SK-N-SH treated with all-trans-retinoic acid at 6 μM for 48 hours (cell line): ENCODE measurements at regions not wholly inside any gene's neighbourhood (a gene's known extent, or its start where the extent isn't known, plus 50 kb on each side); places are given as distances from the start of the nearest gene placed in this dataset.

Experiments
- ATAC-seq: fragments of 200-7000 bp; cut with Tn5 transposase; 3 replicates; pipeline ENCODE4 v1.9.1; 2020; ENCODE audit warnings: mild to moderate bottlenecking, moderate library complexity
- BACH2 ChIP-seq: fragments of 250-450 bp; sonication (Bioruptor Pico); IDR thresholded peaks from 2 replicates; pipeline ENCODE4 v1.9.0; 2021; ENCODE audit warnings: mild to moderate bottlenecking, borderline replicate concordance
- CREB5 ChIP-seq: fragments of 250-450 bp; sonication (Bioruptor Pico); IDR thresholded peaks from 2 replicates; pipeline ENCODE4 v1.5.1; 2020; ENCODE audit warnings: low read depth, mild to moderate bottlenecking, moderate library complexity
- CSDC2 ChIP-seq: fragments of 250-450 bp; sonication (Bioruptor Pico); IDR thresholded peaks from 2 replicates; pipeline ENCODE4 v1.5.0; 2020; ENCODE audit warnings: mild to moderate bottlenecking, moderate library complexity
- CSRNP3 ChIP-seq: fragments of 250-450 bp; sonication (Bioruptor Pico); IDR thresholded peaks from 2 replicates; pipeline ENCODE4 v1.5.1; 2021; ENCODE audit warnings: mild to moderate bottlenecking, moderate library complexity
- ISL1 ChIP-seq: fragments of 250-450 bp; sonication (Bioruptor Pico); IDR thresholded peaks from 2 replicates; pipeline ENCODE4 v2.1.2; 2022; ENCODE audit warnings: mild to moderate bottlenecking, moderate library complexity
- PATZ1 ChIP-seq: fragments of 250-450 bp; sonication (Bioruptor Pico); IDR thresholded peaks from 2 replicates; pipeline ENCODE4 v1.8.0; 2020; ENCODE audit warnings: mild to moderate bottlenecking, moderate library complexity, borderline replicate concordance
- POU6F1 ChIP-seq: fragments of 250-450 bp; sonication (Bioruptor Pico); IDR thresholded peaks from 2 replicates; pipeline ENCODE4 v1.8.0; 2021; ENCODE audit warnings: low read depth, mild to moderate bottlenecking, moderate library complexity, borderline replicate concordance
- RARB ChIP-seq: fragments of 250-450 bp; sonication (Bioruptor Pico); IDR thresholded peaks from 2 replicates; pipeline ENCODE4 v1.8.0; 2021; ENCODE audit warnings: mild to moderate bottlenecking, moderate library complexity
- TCF4 ChIP-seq: fragments of 250-450 bp; sonication (Bioruptor Pico); IDR thresholded peaks from 2 replicates; pipeline ENCODE4 v1.8.0; 2021; ENCODE audit warnings: mild to moderate bottlenecking, moderate library complexity, borderline replicate concordance
- TOX ChIP-seq: fragments of 250-450 bp; sonication (Bioruptor Pico); IDR thresholded peaks from 2 replicates; pipeline ENCODE4 v1.8.0; 2021; ENCODE audit warnings: mild to moderate bottlenecking, moderate library complexity, borderline replicate concordance
- TSHZ2 ChIP-seq: fragments of 250-450 bp; sonication (Bioruptor Pico); IDR thresholded peaks from 2 replicates; pipeline ENCODE4 v1.5.0; 2020; ENCODE audit warnings: mild to moderate bottlenecking, moderate library complexity
- ZC3H10 ChIP-seq: fragments of 250-450 bp; sonication (Bioruptor Pico); IDR thresholded peaks from 2 replicates; pipeline ENCODE4 v1.5.1; 2021; ENCODE audit warnings: mild to moderate bottlenecking, moderate library complexity
- ZFP3 ChIP-seq: fragments of 250-450 bp; sonication (Bioruptor Pico); IDR thresholded peaks from 2 replicates; pipeline ENCODE4 v1.5.0; 2020; ENCODE audit warnings: mild to moderate bottlenecking, moderate library complexity
- ZNF565 ChIP-seq: fragments of 450-650 bp; formaldehyde crosslinking; conservative IDR thresholded peaks from 2 replicates; pipeline ENCODE4 v1.5.0; 2020; ENCODE audit warnings: low read depth, mild to moderate bottlenecking, moderate library complexity
- ZNF70 ChIP-seq: fragments of 450-650 bp; formaldehyde crosslinking; IDR thresholded peaks from 2 replicates; pipeline ENCODE4 v1.5.0; 2020; ENCODE audit warnings: mild to moderate bottlenecking, moderate library complexity
- ZNF8 ChIP-seq: fragments of 450-650 bp; formaldehyde crosslinking; IDR thresholded peaks from 2 replicates; pipeline ENCODE4 v1.5.0; 2020; ENCODE audit warnings: mild to moderate bottlenecking, moderate library complexity

GRCh38 chr16:11440657-11441012, 95.4 kb downstream of the RMI2 start:
- TF ChIP-seq CREB5 (CRISPR knock-in tag) (no peak), ZNF8 (CRISPR knock-in tag) (no peak), ISL1 (CRISPR knock-in tag) (no peak)
- ATAC-seq: no peak

GRCh38 chr16:11445486-11445885, 100.2 kb downstream of the RMI2 start:
- no peak for ATAC-seq
- TF ChIP-seq POU6F1 (CRISPR knock-in tag): no peak
- TF ChIP-seq ZNF565 (CRISPR knock-in tag): no peak
- no peak for TF ChIP-seq TCF4 (CRISPR knock-in tag)
- TF ChIP-seq CREB5 (CRISPR knock-in tag): no peak
- no peak for TF ChIP-seq ZNF70 (CRISPR knock-in tag)
- no peak for TF ChIP-seq TSHZ2

- TF ChIP-seq TSHZ2 (no peak), TCF4 (CRISPR knock-in tag) (no peak), CSDC2 (no peak), ZFP3 (CRISPR knock-in tag) (no peak), RARB (CRISPR knock-in tag) (no peak), TOX (CRISPR knock-in tag) (no peak), CREB5 (CRISPR knock-in tag) (no peak), ZNF70 (CRISPR knock-in tag) (no peak), BACH2 (CRISPR knock-in tag) (no peak), CSRNP3 (no peak), ZNF8 (CRISPR knock-in tag) (no peak), ZC3H10 (CRISPR knock-in tag) (no peak), PATZ1 (CRISPR knock-in tag) (no peak)
- no peak for ATAC-seq
Observed at GRCh38 chr16:11446566-11447119, 101.4 kb downstream of the RMI2 start.
